ENCODE measurements at regions not wholly inside any gene's neighbourhood (a gene's known extent, or its start where the extent isn't known, plus 50 kb on each side); places are given as distances from the start of the nearest gene placed in this dataset.
A peak's percentile ranks its signal among the peaks of the same experiment; 100 is the strongest.
"Not testable (repeated sequence)": the region's sequence is repeated elsewhere in the genome, so short reads cannot be mapped to it uniquely, and the experiment has no call there.

DNA sequence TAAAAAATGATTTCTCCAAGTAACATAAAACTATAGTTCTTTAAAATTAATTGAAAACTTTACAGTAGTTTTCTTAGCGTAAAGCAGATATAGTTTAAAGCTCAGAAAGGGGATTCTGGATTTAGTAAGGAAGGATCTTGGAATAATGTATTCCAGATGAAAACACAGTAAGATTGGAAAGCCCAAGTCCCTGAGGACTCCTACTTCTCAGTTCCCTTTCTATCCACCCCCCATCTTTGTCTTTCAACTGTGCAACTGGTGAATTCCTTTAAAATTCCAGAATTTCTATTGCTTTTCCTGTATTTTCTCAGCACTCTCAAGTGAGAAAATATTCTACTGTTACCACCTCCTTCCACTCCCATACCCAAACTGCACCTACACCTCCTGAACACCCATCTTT lies 184.5 kb upstream of the FBN2 start:
- no peak for DNase-seq (ENCODE audit: low spot score)

DNA sequence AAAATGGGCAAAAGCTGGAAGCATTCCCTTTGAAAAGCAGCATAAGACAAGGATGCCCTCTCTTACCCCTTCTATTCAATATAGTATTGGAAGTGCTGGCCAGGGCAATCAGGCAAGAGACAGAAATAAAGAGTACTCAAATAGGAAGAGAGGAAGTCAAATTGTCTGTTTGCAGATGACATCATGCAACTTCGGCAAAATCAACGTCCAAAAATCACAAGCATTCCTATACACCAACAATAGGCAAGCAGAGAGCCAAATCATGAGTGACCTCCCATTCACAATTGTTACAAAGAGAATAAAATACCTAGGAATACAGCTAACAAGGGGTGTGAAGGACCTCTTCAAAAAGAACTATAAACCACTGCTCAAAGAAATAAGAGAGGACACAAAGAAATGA lies 192.0 kb upstream of the FBN2 start:
- DNase-seq (ENCODE audit: low spot score), result not testable (repeated sequence)

DNA sequence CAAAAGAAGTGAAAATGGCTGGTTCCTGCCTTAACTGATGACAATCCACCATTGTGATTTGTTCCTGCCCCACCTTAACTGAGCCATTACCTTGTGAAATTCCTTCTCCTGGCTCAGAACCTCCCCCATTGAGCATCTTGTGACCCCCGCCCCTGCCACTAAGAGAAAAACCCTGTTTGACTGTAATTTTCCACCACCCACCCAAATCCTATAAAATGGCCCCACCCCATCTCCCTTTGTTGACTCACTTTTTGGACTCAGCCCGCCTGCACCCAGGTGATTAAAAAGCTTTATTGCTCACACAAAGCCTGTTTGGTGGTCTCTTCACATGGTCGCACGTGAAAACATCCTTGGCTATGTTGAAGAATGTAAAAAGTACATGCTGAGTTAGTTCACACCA lies 197.6 kb upstream of the FBN2 start:
- not testable (repeated sequence) for DNase-seq (ENCODE audit: low spot score)

DNA sequence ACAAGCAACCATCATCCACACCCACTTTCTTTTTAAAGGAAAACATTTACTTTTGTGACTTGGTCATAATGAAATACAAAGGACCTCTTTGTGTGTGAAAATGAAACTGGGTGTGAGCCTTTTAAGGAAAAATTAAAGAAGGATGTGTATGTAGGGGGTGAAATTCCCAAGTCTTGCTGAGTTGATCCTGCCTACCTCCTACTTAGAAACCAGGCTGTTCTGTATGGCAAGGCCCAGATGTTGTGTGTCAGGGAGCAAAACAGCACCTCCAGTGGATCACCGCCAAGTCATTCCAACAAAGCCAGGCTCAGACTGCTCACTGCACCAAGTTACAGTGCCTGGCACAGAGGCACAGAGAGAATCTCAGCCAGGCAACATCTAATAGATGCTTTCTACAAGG lies 198.5 kb upstream of the FBN2 start:
- no peak for DNase-seq (ENCODE audit: low spot score)

DNA sequence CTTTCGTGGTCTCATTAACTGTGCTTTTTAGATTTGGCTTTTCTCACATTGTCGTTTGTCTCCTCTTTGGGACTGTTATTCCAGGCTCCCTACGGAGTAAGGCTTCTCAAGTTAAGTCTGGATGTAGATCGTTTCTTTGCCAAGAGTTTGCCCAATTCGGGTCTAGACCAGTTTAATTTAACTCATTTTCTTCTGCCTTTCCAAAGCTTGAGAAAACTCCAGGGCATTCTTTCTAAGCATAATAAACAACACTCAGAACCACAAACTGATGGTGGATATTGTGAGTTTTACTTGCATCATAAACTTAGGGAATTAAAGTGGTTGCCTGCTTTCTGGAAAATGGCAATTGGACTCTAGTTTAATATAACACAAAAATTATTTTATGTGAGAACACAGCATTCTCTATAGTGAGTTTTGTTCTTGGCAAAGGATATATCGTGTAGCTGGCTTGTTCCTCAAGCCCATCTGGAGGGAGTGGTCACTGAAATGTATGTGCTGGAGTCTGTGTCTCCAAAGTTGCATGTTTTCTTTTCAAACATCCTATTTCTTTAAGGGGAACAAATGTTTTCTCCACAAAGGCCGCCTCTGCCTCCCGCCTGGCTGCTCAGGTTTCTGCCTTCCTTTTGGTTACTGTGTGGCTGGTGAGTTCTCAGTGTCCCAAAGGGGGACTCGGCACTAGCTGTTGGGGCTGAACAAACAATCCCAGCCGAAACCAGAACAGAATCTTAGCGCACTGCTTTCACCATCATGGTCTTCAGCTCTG lies 211.3 kb upstream of the FBN2 start:
- no peak for DNase-seq (ENCODE audit: low spot score)

DNA sequence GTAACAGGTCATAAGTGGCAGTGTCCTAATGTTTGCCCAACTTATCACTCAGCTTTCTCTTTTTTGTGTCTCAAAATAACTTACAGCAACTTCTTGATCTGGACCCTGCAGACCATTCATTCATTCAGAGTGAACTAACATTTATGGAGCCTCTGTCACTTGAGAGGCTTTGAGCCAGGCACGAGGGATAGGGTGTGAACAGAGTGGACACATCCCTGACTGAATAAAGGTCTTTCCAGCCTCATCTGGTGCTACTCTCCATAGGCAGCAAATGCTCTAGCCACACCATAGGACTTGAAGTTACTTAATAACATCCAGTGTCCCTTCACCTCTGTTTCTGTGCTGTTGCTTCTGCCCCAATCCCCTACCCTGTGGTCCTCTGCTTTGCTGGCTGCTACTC lies 212.1 kb upstream of the FBN2 start:
- no peak for DNase-seq (ENCODE audit: low spot score)

DNA sequence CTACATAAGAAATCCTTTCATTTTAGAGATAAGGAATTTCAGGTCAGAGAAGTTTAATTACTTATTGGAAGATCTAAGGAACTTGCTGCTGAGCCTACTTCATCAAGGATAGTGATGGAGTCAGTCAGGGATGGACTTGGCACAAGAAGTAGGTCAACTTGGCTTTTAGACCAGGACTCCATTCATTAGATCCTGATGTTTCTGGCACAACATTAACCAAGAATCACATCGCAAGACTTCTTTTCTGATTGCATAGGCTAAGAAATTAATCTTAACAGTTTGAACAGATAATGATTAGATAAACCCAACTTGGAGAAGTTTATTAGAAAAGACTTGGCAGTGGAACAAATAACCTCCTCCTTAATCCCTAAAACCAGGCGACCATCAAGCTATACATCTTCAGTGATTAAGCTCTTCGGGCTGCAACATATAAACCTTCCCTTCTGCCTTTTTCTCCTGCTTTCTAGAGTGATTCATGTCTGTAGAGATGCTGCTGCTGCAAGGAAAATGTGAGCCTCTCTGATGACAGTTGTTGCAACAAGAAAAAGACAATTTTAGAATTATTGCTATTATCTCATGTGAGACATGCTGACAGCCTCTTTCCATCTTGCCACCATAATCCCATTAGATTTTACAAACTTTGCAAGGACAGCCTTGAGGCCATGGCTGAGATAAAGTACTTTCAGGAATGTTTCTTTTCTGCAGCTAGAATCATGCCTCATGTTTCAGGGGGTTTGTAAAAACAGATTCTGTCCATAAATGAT lies 207.9 kb upstream of the SLC27A6 start:
- no peak for DNase-seq (ENCODE audit: low spot score)

DNA sequence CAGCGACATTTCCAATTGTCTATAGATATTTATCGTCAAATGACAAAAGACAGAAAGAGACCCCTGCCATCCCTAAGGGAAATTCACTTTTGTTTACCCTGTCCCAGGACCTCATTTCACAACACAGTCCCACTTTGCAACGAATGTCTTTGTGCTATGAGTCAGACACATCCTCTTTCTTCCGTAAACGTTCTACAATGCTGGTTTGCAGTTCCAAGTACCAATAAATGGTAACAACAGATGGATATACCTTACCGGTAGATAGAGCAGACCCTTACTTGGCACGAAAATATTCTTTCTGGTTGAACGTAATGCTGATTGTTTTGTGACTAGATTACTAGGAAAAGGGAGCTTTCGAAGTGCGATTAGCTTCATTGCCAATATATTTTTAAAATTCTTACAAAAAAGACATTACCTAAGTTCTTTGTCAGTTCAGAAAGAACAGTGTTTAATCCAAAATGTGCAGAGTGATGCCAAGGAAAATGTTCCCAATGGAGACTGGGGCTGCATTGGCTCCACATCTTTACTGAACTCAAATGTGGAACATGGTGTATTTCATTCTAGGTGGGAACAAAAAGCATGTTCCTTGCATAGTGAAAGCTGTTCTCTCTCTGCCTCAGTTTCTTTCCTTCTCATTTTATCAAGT lies 202.5 kb upstream of the SLC27A6 start:
- DNase-seq (ENCODE audit: low spot score), result peak; percentile 3

DNA sequence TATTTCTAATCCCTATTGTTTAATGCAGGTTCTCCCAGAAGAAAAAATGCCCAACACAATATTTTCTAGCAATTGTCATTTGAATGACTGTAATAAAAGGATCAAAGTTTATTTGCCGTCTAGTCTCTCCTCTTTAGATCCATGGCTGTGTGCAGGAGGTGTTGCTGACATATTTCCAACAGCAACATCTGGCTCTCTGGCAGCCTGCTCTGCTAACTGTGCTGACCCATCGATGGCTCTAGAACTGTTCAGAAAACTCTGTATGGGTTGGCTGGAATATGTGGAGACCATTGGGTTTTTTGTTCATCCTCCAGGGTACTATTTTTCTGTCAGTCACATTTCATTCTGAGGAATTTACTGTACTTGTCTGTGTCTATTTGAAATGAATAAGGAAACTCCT lies 202.0 kb upstream of the SLC27A6 start:
- DNase-seq (ENCODE audit: low spot score), result no peak

DNA sequence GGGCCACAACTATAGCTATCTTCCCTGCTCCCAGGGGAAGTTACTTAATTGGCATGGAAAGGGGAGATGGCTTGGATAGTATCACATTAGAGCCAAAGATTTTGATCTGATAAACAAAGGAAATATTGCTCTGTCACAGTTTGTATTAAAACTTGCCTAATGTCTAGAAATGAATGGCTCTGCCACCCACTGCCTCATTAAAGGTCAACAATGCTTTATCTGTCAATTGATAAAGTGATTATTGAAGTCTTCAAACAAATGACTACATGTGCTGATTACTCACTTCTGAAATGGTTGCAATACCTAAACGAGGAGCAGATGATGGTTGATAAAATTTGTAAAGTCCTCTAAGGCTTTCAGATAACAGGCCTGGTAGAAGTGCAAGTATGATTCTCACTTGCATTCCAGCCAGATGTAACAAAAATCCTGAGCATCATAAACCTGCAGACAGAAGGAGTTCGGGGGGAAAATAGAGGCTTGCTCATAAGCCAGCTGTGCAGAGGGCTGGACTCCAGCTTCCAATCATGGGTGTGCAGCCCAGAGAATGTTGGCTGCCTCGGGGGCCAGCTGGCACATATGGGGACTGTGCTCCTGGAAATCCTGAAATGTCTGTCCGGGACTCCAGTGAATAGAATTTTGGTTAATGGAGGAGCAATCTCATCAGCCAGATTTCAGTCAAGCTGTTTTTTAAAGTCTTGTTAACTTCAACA lies 200.5 kb upstream of the SLC27A6 start:
- no peak for DNase-seq (ENCODE audit: low spot score)

DNA sequence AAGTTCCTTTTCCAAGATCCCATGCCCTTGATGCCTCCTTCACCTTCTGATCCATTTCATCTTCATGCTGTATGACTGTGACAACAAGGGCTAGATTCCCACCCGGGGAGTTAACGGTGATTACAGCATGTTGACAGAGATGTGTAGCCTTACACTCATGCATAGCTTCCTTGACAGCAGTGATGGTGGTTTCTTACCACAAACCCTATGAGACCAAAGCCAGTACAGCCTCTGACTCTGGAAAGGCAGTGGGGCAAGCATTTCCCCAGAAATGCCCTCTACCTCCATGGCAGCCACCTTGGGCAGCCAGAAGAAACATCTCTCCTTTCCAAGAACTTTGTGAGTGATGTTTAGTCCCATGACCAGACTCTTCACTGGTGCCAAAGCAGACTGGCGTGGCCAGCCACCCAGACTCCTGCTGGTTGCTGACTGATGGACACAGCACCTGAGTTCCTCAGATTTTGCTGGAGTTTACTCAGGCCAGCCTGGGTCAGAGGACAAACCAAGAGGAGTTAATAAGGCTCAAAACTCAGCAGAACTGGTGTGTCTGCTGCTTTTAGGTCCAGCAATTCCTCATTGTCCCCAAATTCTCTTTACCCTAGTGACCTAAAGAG lies 199.7 kb upstream of the SLC27A6 start:
- no peak for DNase-seq (ENCODE audit: low spot score)

DNA sequence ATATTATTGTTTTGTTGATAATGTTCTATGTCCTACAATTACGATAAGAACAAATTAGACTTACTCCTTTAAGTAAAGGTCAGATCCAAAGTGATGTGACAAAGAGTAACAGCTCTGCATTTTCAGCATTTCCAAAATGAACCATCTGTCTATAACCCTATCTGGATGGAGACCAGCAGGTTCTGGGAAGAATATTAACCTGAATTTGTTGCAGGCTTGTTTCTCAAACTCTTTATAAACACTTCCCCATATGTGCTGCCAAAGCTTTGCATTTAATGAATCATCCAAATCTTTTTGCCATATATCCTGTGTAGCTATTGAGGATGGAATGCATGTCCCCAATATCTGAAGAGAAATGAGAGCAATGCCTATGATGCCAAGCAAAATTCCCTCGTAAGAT lies 198.9 kb upstream of the SLC27A6 start:
- DNase-seq (ENCODE audit: low spot score), result no peak

DNA sequence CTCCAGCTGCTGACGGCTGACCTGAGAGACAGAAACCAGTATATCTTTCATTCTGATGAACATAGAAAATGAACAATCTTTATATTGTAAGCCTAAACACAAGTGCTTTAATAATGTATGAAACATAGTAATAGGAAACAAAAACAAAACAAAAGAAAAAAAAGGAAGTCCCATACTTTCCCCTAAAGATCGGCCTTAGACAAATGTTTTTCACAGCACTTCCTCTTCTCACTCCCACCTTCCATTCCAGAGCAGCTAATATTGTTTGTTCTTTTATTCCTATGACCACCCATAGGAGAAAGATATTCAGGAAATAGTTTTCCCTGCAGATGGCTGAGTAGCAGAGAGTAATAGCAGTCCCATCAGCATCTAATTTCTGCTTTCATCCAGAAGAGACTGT lies 194.4 kb upstream of the SLC27A6 start:
- no peak for DNase-seq (ENCODE audit: low spot score)

DNA sequence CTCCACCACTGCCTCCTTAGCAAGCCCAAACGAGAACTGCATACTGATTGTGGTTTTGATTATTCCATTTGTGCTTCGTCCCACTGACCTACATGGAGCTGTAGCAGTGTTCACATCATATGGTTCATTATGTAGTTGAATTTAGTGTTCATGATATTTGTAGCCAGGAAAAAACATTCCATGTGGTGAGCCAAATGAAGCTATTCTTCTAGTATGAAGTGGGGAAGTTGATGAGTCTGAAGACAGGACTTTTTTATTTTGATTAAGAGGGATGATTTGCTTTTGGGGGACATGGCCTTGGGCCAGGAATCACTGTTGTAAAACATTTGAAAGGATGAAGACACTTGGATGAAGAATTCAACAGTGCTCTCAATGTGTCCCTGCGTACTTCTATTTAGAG lies 192.9 kb upstream of the SLC27A6 start:
- no peak for DNase-seq (ENCODE audit: low spot score)

DNA sequence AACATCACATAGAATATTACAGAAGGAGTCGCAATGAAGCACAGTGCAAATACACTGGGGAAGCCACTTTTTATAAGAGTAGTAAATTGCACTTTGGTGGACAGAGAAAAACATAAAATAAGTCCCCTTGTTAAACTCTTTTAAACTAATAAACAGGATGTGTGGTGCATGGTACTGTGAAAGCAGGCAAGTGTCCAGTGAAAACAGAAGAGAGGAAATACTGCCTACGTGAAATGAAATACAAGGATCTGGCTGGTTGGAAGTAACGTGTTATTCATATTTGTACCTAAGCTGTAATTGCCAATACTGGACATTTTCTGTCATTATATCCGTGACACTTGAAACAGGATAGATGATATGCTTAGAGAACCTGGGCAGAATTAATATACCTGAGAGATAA lies 191.9 kb upstream of the SLC27A6 start:
- no peak for DNase-seq (ENCODE audit: low spot score)

DNA sequence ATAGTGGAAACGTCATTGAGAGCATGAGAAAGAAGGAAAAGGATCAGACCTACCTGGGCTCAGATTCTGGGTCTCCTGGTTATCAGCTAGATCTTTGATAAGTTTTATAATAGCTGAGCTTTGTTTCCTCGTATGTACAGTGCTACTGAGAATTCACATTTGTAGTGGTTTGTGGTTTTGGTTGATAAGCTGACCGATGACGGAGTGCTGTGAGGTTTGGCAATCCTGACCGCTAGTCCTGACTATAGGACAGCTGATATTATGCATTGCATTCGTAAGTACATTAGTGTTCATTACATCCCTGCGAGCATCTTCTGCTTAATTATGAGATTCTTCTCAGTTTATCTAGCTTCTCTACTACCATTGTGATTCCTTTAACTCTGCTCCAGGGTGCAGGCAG lies 190.7 kb upstream of the SLC27A6 start:
- DNase-seq (ENCODE audit: low spot score), result no peak

DNA sequence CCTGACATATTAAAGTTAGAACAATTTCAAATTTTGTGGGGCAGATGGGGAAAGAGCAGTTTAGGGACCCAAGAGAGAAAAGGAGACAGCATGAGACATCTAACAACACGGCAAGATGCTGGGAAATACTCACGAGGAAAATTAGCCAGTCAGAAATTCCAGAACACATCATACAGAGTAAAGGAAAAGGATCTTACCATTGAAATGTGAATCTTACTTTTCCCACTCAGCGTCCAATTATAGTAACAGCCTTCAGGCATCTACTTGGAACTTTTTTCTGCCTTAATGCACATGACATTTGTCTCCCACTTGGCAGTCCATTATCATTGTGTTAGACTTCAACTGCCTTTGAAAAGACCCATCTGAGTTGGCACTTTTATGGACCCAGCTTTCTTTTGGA lies 189.7 kb upstream of the SLC27A6 start:
- no peak for DNase-seq (ENCODE audit: low spot score)

DNA sequence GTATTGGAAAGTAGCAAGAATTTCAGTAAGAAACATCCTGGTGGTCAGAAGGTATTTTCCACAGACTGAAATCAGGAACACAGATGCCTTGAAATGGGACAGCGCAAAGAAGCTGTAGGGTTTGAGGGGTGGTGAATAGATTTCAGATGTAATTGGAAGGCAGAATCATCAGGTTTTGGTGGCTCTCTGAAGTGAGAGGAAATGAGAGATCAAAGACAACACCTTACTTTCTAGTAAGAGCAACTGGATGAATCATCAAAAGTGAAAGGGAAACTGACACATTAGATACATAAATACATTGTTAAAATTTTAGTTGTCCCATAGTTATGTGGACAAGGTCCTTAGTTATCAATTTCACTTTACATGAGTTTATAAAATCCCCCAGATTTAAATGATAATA lies 188.2 kb upstream of the SLC27A6 start:
- DNase-seq (ENCODE audit: low spot score), result no peak

DNA sequence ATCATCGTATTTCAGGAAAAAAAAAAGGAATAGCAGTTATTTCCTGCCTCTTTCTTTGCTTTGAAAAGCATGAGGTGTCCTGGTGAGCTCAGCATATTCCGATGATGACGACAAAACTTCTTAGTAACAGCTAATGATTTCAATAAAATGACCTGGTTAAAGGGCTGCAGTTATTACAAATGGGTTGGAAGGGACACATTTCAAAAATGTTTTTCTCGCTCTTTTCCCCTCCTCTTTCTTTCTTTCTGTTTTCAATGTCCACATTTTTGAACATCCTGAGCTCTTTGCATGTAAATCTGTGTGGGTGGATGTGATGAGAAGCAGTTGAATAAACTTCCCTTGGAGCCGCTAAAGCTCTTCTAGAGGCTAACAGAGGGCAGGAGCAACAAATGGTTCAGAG lies 186.8 kb upstream of the SLC27A6 start:
- no peak for DNase-seq (ENCODE audit: low spot score)

DNA sequence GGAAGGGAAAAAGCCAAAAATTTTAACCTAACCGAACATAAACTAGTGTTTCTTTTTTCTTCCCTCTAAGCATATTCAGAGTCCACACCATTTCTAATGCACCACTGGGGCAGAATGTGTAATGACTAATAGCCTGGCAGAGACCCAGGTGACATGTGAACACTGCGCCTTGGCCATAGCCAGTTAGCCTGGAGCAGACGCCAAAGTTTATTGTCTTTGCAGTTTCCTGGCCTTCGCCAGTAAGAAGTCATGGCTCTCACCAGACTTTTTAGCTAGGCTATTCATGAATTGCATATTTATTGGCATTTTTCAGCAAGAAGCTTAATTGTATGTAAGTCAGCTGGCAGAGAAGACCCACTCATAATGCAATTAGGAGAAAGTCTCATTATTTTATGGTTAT lies 182.8 kb upstream of the SLC27A6 start:
- DNase-seq (ENCODE audit: low spot score), result no peak

DNA sequence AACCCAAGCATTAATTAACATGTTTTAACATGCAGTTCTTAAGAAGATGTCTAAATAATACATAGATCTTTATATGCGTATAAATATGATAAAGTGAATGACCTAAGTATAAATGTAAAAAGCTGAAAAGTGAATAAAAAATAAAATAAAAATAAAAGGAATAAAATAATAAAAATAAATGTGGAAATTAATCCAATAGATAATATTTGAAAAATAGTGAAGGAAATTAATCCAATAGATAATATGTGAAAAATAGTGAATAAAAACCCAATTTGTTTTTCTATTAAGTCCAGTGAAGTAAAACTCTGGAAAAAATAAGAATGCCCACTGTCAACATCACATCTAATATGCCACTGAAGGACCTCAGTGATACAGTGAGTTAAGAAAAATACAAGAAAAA lies 180.6 kb upstream of the SLC27A6 start:
- DNase-seq (ENCODE audit: low spot score), result no peak

DNA sequence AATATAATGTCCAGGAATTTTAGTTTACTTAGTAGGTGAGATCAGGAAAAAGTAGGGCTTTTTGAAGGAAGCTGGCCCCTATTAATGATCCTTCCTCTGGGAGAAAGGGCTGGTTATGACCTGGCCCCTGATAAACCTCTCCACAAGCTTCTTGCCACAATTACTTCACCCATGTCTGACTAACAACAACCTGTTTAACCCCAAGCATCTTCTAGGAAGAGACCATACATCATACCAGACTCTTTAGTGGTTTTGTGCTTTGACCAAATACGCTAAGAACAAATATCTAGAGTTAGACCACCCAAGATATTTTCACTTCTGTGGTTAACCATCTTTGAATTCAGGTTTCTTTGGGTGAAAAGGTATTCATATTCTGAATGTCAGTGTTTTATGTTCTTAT lies 174.0 kb upstream of the SLC27A6 start:
- no peak for DNase-seq (ENCODE audit: low spot score)

Data from SK-N-DZ (cell line).